NOMO-1 (cell line): ENCODE measurements at regions not wholly inside any gene's neighbourhood (a gene's known extent, or its start where the extent isn't known, plus 50 kb on each side); places are given as distances from the start of the nearest gene placed in this dataset.
"Not testable (repeated sequence)": the region's sequence is repeated elsewhere in the genome, so short reads cannot be mapped to it uniquely, and the experiment has no call there.

Source experiments
- DNase-seq, 2 experiments: peaks; one replicate each; lab custom pipeline; 2025; ENCODE audit not compliant: unreplicated experiment in 2 of 2; lab: John Stamatoyannopoulos, UW

GRCh38 chr4:153098427-153098826 is 105.8 kb upstream of the TRIM2 start:
- DNase-seq, result no peak

GRCh38 chr4:153099391-153100140 is 104.7 kb upstream of the TRIM2 start:
- DNase-seq, result no peak

- DNase-seq, result not testable (repeated sequence)
Observed at GRCh38 chr4:153106736-153107135, 97.5 kb upstream of the TRIM2 start.

- no peak for DNase-seq
Observed at GRCh38 chr4:153107246-153107645, 97.0 kb upstream of the TRIM2 start.

- DNase-seq, result no peak
Observed at GRCh38 chr4:153109296-153109849, 94.9 kb upstream of the TRIM2 start.

GRCh38 chr4:153110739-153111138 is 93.5 kb upstream of the TRIM2 start:
- no peak for DNase-seq

- no peak for DNase-seq
Observed at GRCh38 chr4:153111426-153112040, 92.7 kb upstream of the TRIM2 start.

GRCh38 chr4:153112041-153112441 is 92.2 kb upstream of the TRIM2 start:
- DNase-seq, result no peak

GRCh38 chr4:153113061-153113837 is 91.0 kb upstream of the TRIM2 start:
- DNase-seq, result no peak

GRCh38 chr4:153113838-153114105 is 90.5 kb upstream of the TRIM2 start:
- no peak for DNase-seq

- no peak for DNase-seq
Observed at GRCh38 chr4:153114771-153115321, 89.4 kb upstream of the TRIM2 start.

- peak; percentile 52 to 82 for DNase-seq
Observed at GRCh38 chr4:153115322-153116290, 88.6 kb upstream of the TRIM2 start.

- no peak for DNase-seq
Observed at GRCh38 chr4:153116291-153116680, 88.0 kb upstream of the TRIM2 start.

GRCh38 chr4:153116801-153117200 is 87.4 kb upstream of the TRIM2 start:
- no peak for DNase-seq

GRCh38 chr4:153117554-153117953 is 86.7 kb upstream of the TRIM2 start:
- DNase-seq, result no peak

GRCh38 chr4:153119626-153120025 is 84.6 kb upstream of the TRIM2 start:
- DNase-seq, result no peak

GRCh38 chr4:153120235-153120634 is 84.0 kb upstream of the TRIM2 start:
- no peak for DNase-seq

GRCh38 chr4:153122855-153123254 is 81.4 kb upstream of the TRIM2 start:
- DNase-seq, result no peak

GRCh38 chr4:153126137-153126536 is 78.1 kb upstream of the TRIM2 start:
- DNase-seq, result no peak

GRCh38 chr4:153127760-153128494 is 76.3 kb upstream of the TRIM2 start:
- peak; percentile 77 to 84 for DNase-seq
